ENCODE measurements at regions not wholly inside any gene's neighbourhood (a gene's known extent, or its start where the extent isn't known, plus 50 kb on each side); places are given as distances from the start of the nearest gene placed in this dataset.

GRCh38 chr13:65856431-65856830 is 1373.7 kb downstream of the PCDH9 start:
- Histone ChIP-seq H3K9me3 (no peaks in the 10 kb centered on the region), H3K4me3 (ENCODE audit: low read depth, low read length) (no peak overlapping the region), H3K4me1 (no peaks in the 10 kb centered on the region; the same call in 1 of the 2 replicates), H3K36me3 (no peaks in the 10 kb centered on the region), H3K27me3 (no peaks in the 10 kb centered on the region)
- TF ChIP-seq, protein P1, sequence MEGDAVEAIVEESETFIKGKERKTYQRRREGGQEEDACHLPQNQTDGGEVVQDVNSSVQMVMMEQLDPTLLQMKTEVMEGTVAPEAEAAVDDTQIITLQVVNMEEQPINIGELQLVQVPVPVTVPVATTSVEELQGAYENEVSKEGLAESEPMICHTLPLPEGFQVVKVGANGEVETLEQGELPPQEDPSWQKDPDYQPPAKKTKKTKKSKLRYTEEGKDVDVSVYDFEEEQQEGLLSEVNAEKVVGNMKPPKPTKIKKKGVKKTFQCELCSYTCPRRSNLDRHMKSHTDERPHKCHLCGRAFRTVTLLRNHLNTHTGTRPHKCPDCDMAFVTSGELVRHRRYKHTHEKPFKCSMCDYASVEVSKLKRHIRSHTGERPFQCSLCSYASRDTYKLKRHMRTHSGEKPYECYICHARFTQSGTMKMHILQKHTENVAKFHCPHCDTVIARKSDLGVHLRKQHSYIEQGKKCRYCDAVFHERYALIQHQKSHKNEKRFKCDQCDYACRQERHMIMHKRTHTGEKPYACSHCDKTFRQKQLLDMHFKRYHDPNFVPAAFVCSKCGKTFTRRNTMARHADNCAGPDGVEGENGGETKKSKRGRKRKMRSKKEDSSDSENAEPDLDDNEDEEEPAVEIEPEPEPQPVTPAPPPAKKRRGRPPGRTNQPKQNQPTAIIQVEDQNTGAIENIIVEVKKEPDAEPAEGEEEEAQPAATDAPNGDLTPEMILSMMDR (IDR thresholded peaks at IDR 0.05; ENCODE audit: low read depth, low read length) = no peak
- DNase-seq = no peak

DNA sequence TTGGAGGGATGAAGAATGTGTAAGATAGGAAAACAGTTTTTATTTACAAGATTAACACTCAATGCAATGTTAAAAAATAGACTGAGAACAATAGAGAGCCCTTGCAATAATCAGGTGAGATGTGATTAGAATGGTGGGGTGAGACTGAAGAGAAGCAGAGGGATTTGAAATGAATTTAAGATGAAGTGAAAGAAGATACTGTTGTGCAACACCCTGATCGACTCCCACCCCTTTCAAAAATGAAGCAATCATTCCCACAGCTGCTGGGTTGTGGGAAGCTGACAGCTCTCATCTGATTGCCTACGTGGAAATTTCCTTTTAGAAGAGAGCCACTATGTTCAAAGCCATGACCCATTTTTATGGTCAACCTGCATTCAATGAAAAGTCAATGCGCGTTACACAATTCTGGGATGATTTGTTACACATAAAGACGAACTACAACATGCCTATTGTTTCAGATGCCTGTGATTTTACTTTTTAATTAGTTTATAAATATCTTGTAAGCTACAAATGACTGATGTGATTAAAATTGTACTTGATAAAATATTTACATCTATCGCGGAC is 1374.8 kb downstream of the PCDH9 start:
- Histone ChIP-seq H3K4me1 (no peaks in the 10 kb centered on the region; the same call in 1 of the 2 replicates), H3K27me3 (no peaks in the 10 kb centered on the region), H3K4me3 (ENCODE audit: low read depth, low read length) (no peak overlapping the region), H3K36me3 (no peaks in the 10 kb centered on the region), H3K9me3 (no peaks in the 10 kb centered on the region)
- DNase-seq = no peak
- TF ChIP-seq, protein P1 (IDR thresholded peaks at IDR 0.05; ENCODE audit: low read depth, low read length) = no peak

DNA sequence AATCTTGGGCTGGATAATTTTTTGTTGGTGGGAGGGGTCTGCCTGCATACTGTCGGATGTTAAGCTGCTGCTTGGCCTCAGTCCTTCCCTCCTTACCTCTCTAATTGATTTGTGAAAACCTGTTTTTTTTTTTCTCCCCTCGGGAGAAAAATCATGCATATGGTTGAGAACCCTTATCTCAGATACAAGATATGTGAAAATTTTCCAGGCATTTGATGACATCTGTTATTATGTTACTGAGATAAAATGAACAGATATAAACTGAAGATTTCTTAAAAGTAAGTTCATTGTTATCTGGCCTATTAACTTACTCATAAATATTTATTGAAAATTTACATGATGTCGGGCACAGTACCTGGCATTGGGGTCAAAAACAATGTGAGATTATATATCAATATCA is 1375.7 kb downstream of the PCDH9 start:
- Histone ChIP-seq H3K9me3 (no peaks in the 10 kb centered on the region), H3K27me3 (no peaks in the 10 kb centered on the region), H3K4me1 (no peaks in the 10 kb centered on the region; the same call in 1 of the 2 replicates), H3K36me3 (no peaks in the 10 kb centered on the region), H3K4me3 (ENCODE audit: low read depth, low read length) (no peak overlapping the region)
- TF ChIP-seq, protein P1 (IDR thresholded peaks at IDR 0.05; ENCODE audit: low read depth, low read length) = no peak
- no peak for DNase-seq

DNA sequence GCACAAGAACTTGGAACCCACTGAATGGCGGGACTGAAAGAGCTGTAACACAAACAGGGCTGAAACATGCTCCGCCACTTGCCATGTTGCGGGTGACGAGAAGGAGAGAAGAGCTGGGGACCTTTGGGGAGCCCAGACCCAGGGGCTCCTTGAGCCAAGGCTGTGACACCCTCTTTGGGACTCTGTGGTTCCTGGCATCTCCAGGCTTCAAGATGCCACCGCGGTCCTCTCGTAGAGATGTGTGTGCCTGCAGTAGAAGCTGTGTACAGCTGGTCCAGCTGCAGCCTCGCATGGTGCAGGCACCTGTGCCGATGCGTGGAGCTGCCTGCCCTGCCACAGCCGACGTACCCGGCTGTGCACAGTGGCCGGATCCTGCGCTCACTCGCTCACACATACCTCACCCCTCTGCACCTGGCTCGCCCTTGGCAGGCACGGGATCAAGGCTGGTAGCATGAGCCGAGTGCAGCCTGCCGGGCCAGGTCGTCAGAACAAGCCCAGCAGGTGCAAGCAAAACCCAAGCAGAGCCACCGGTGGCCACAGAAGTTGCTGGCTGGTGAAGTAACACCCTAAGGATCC is 1385.8 kb downstream of the PCDH9 start:
- DNase-seq = no peak
- Histone ChIP-seq H3K9me3 (no peaks in the 10 kb centered on the region), H3K36me3 (no peaks in the 10 kb centered on the region), H3K4me3 (ENCODE audit: low read depth, low read length) (no peak overlapping the region), H3K4me1 (no peaks in the 10 kb centered on the region), H3K27me3 (no peaks in the 10 kb centered on the region)
- TF ChIP-seq, protein P1 (IDR thresholded peaks at IDR 0.05; ENCODE audit: low read depth, low read length) = no peak

DNA sequence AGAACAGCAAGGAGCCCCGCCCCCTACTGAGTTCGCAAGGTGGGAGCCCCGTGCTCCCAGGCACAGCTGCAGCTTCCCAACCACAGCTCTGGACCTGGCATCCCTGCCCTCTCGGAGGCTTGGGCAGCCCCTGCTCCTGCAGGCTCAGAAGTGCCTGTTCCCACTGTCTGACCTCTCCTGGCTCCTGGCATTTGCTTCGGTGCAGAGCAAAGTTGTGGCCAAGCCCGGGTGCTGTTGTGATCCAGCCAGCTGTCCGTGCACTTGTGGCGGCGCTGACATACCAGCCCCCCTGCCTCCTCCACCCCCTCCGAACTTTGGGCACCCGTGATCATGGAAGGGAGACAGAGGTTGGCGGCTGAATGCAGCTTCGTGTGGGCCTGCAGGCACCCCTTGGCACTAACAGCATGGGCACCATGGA is 1386.8 kb downstream of the PCDH9 start:
- H3K36me3 ChIP-seq = no peaks in the 10 kb centered on the region
- no peak overlapping the region for H3K4me3 ChIP-seq (ENCODE audit: low read depth, low read length)
- H3K27me3 ChIP-seq = no peaks in the 10 kb centered on the region
- H3K9me3 ChIP-seq = no peaks in the 10 kb centered on the region
- H3K4me1 ChIP-seq = no peaks in the 10 kb centered on the region
- TF ChIP-seq, protein P1 (IDR thresholded peaks at IDR 0.05; ENCODE audit: low read depth, low read length) = no peak
- no peak for DNase-seq

- Histone ChIP-seq H3K36me3 (no peaks in the 10 kb centered on the region), H3K9me3 (no peaks in the 10 kb centered on the region), H3K4me1 (no peaks in the 10 kb centered on the region), H3K27me3 (no peaks in the 10 kb centered on the region), H3K4me3 (ENCODE audit: low read depth, low read length) (no peak overlapping the region)
- DNase-seq = no peak
- TF ChIP-seq, protein P1 (IDR thresholded peaks at IDR 0.05; ENCODE audit: low read depth, low read length) = no peak
These were observed 1389.0 kb downstream of the PCDH9 start for GRCh38 chr13:65841156-65841555.

Measured in BE2C (cell line).